ENCODE measurements at regions not wholly inside any gene's neighbourhood (a gene's known extent, or its start where the extent isn't known, plus 50 kb on each side); places are given as distances from the start of the nearest gene placed in this dataset.

- TF ChIP-seq CTCF (IDR thresholded peaks at IDR 0.05) (no peak), EZH2phosphoT487 (IDR thresholded peaks at IDR 0.05) (no peak), EZH2 (IDR thresholded peaks at IDR 0.05) (no peak)
- H3K4me2 ChIP-seq: no peak overlapping the region
- Mint-ChIP-seq H3K36me3 (no peaks in the 10 kb centered on the region), H3K4me1 (no peaks in the 10 kb centered on the region), H3K27ac (no peak overlapping the region), H3K4me3 (no peak overlapping the region), H3K9me3 (peaks cover 15% of the 10 kb centered on the region), H3K27me3 (ENCODE audit: insufficient read depth, low read depth) (peaks cover 2% of the 10 kb centered on the region)
- no peaks in the 10 kb centered on the region for H3K36me3 ChIP-seq
- no peaks in the 10 kb centered on the region for H3F3A ChIP-seq (ENCODE audit: low read depth)
- no peak for DNase-seq (ENCODE audit: low spot score)
- no peaks in the 10 kb centered on the region for H3K4me1 ChIP-seq
- H3K4me3 ChIP-seq: no peak overlapping the region
- no peaks in the 10 kb centered on the region for H3K27me3 ChIP-seq
- no peak overlapping the region for H2AFZ ChIP-seq (replicated peaks)
- no peaks in the 10 kb centered on the region for H3K9me3 ChIP-seq (ENCODE audit: low read depth)
- no peak overlapping the region for H3K9ac ChIP-seq
- no peak overlapping the region for H3K27ac ChIP-seq
- H4K20me1 ChIP-seq (ENCODE audit: low read depth): no peaks in the 10 kb centered on the region
- H3K79me2 ChIP-seq (ENCODE audit: low read depth): no peaks in the 10 kb centered on the region
Observed at GRCh38 chr10:62529396-62529795, 155.2 kb downstream of the ZNF365 start.

- Histone ChIP-seq H4K20me1 (ENCODE audit: low read depth) (no peaks in the 10 kb centered on the region), H2AFZ (replicated peaks) (no peak overlapping the region), H3F3A (ENCODE audit: low read depth) (no peaks in the 10 kb centered on the region), H3K36me3 (no peaks in the 10 kb centered on the region), H3K27me3 (no peaks in the 10 kb centered on the region), H3K4me1 (no peaks in the 10 kb centered on the region), H3K9ac (no peak overlapping the region), H3K27ac (no peak overlapping the region), H3K4me3 (no peak overlapping the region), H3K9me3 (ENCODE audit: low read depth) (no peaks in the 10 kb centered on the region), H3K79me2 (ENCODE audit: low read depth) (no peaks in the 10 kb centered on the region), H3K4me2 (no peak overlapping the region)
- Mint-ChIP-seq H3K36me3 (no peaks in the 10 kb centered on the region), H3K4me1 (no peaks in the 10 kb centered on the region), H3K27ac (no peak overlapping the region), H3K4me3 (no peak overlapping the region), H3K27me3 (ENCODE audit: insufficient read depth, low read depth) (no peaks in the 10 kb centered on the region), H3K9me3 (peaks cover 2% of the 10 kb centered on the region)
- no peak for DNase-seq (ENCODE audit: low spot score)
- TF ChIP-seq EZH2phosphoT487 (IDR thresholded peaks at IDR 0.05): no peak
- no peak for TF ChIP-seq CTCF (IDR thresholded peaks at IDR 0.05)
- TF ChIP-seq EZH2 (IDR thresholded peaks at IDR 0.05): no peak
Observed at GRCh38 chr10:62534031-62534430, 159.9 kb downstream of the ZNF365 start.

- Histone ChIP-seq H3K4me3 (no peak overlapping the region), H3K79me2 (ENCODE audit: low read depth) (no peaks in the 10 kb centered on the region), H3K9me3 (ENCODE audit: low read depth) (no peaks in the 10 kb centered on the region), H3K4me1 (no peaks in the 10 kb centered on the region), H2AFZ (replicated peaks) (no peak overlapping the region), H3K4me2 (no peak overlapping the region), H3K27ac (no peak overlapping the region), H4K20me1 (ENCODE audit: low read depth) (no peaks in the 10 kb centered on the region), H3F3A (ENCODE audit: low read depth) (no peaks in the 10 kb centered on the region), H3K36me3 (no peaks in the 10 kb centered on the region), H3K27me3 (no peaks in the 10 kb centered on the region), H3K9ac (no peak overlapping the region)
- Mint-ChIP-seq H3K36me3 (no peaks in the 10 kb centered on the region), H3K9me3 (no peaks in the 10 kb centered on the region), H3K27ac (no peak overlapping the region), H3K27me3 (ENCODE audit: insufficient read depth, low read depth) (peaks cover 2% of the 10 kb centered on the region), H3K4me3 (no peak overlapping the region), H3K4me1 (no peaks in the 10 kb centered on the region)
- no peak for DNase-seq (ENCODE audit: low spot score)
- TF ChIP-seq EZH2 (IDR thresholded peaks at IDR 0.05): no peak
- TF ChIP-seq CTCF (IDR thresholded peaks at IDR 0.05): no peak
- no peak for TF ChIP-seq EZH2phosphoT487 (IDR thresholded peaks at IDR 0.05)
Observed at GRCh38 chr10:62538606-62539005, 164.4 kb downstream of the ZNF365 start.

GRCh38 chr10:62540389-62540788, 166.2 kb downstream of the ZNF365 start:
- no peaks in the 10 kb centered on the region for H4K20me1 ChIP-seq (ENCODE audit: low read depth)
- H3K4me1 Mint-ChIP-seq: no peaks in the 10 kb centered on the region
- no peaks in the 10 kb centered on the region for H3K27me3 ChIP-seq
- H3F3A ChIP-seq (ENCODE audit: low read depth): no peaks in the 10 kb centered on the region
- peaks cover 2% of the 10 kb centered on the region for H3K27me3 Mint-ChIP-seq (ENCODE audit: insufficient read depth, low read depth)
- H3K36me3 ChIP-seq: no peaks in the 10 kb centered on the region
- no peak overlapping the region for H3K27ac ChIP-seq
- H3K4me2 ChIP-seq: no peak overlapping the region
- no peaks in the 10 kb centered on the region for H3K9me3 Mint-ChIP-seq
- no peaks in the 10 kb centered on the region for H3K4me1 ChIP-seq
- no peaks in the 10 kb centered on the region for H3K79me2 ChIP-seq (ENCODE audit: low read depth)
- H3K27ac Mint-ChIP-seq: no peak overlapping the region
- H3K36me3 Mint-ChIP-seq: no peaks in the 10 kb centered on the region
- H3K4me3 Mint-ChIP-seq: no peak overlapping the region
- no peaks in the 10 kb centered on the region for H3K9me3 ChIP-seq (ENCODE audit: low read depth)
- DNase-seq (ENCODE audit: low spot score): no peak
- H2AFZ ChIP-seq (replicated peaks): no peak overlapping the region
- no peak overlapping the region for H3K4me3 ChIP-seq
- TF ChIP-seq EZH2 (IDR thresholded peaks at IDR 0.05): no peak
- TF ChIP-seq CTCF (IDR thresholded peaks at IDR 0.05): no peak
- no peak for TF ChIP-seq EZH2phosphoT487 (IDR thresholded peaks at IDR 0.05)
- H3K9ac ChIP-seq: no peak overlapping the region

All from neural progenitor cell (in vitro differentiated cells).